ENCODE measurements at regions not wholly inside any gene's neighbourhood (a gene's known extent, or its start where the extent isn't known, plus 50 kb on each side); places are given as distances from the start of the nearest gene placed in this dataset.

DNA sequence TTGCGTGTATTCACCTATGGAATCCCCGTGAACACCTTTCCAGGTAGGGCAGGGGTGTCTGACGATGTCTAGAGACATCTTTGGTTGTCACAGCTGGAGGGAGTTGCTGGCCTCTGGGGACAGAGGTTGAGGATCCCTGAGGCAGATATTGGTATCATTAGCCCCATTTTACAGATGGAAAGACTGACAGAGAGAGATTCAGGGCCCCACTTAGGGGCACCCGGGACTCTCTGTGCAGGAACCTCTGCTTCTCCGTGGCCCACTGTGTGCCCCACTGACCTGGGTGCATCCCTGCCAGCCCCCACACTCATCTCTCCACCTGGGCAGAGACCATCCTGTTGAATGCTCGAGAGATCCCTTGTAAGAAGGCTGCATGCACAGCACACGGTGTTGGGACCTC lies 111.2 kb downstream of the EDN3 start:
- TF ChIP-seq GATA2 (IDR thresholded peaks at IDR 0.05; ENCODE audit: low read depth, low read length) (no peak), GATA3 (IDR thresholded peaks at IDR 0.05; ENCODE audit: low read depth, low read length) (no peak)

All from SH-SY5Y (cell line).